ENCODE measurements at regions not wholly inside any gene's neighbourhood (a gene's known extent, or its start where the extent isn't known, plus 50 kb on each side); places are given as distances from the start of the nearest gene placed in this dataset.

DNA sequence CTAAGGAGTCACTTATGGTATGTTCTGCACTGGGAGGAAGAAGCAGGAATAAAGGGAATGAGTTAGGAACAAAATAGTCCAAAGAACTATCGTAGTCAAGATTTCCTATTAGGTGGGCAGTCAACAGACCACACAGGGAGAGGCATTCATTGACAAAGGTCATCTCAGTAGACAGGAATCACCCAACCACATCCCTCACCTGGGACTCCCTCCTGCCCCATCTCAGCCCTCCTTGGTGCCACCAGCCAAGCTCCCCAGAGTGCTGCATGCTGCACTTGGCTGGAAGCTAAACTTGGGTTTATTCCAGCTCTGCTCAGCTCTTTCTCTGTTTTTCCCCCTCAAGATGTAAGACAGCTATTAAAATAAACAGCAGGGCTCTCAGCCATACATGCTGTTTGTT is 72.3 kb upstream of the CTNNB1 start:
- H3K27ac ChIP-seq (ENCODE audit: low read length) = no peak overlapping the region
- peaks cover 11 to 18% of the 10 kb centered on the region in 2 donors for H3K9me3 ChIP-seq (ENCODE audit: control insufficient read depth in 2 of 2, low read length in 2 of 2)
- H3K27me3 ChIP-seq (ENCODE audit: control insufficient read depth in 1 of 2, insufficient read depth in 2 of 2, low read length in 2 of 2) = no peaks in the 10 kb centered on the region
- H3K9ac ChIP-seq (ENCODE audit: low read length in 2 of 2) = no peak overlapping the region
- no peaks in the 10 kb centered on the region for H3K36me3 ChIP-seq (ENCODE audit: control insufficient read depth in 2 of 2, insufficient read depth in 2 of 2, low read length in 2 of 2)
- no peak overlapping the region for H3K4me3 ChIP-seq (ENCODE audit: low read length in 2 of 2)
- H3K4me1 ChIP-seq (ENCODE audit: control insufficient read depth, insufficient read depth, low read length) = no peaks in the 10 kb centered on the region

GRCh38 chr3:41127414-41127813 is 71.9 kb upstream of the CTNNB1 start:
- H3K4me1 ChIP-seq (ENCODE audit: control insufficient read depth, insufficient read depth, low read length) = no peaks in the 10 kb centered on the region
- H3K27me3 ChIP-seq (ENCODE audit: control insufficient read depth in 1 of 2, insufficient read depth in 2 of 2, low read length in 2 of 2) = no peaks in the 10 kb centered on the region
- H3K9ac ChIP-seq (ENCODE audit: low read length in 2 of 2) = no peak overlapping the region
- no peak overlapping the region for H3K27ac ChIP-seq (ENCODE audit: low read length)
- no peaks in the 10 kb centered on the region for H3K36me3 ChIP-seq (ENCODE audit: control insufficient read depth in 2 of 2, insufficient read depth in 2 of 2, low read length in 2 of 2)
- no peak overlapping the region for H3K4me3 ChIP-seq (ENCODE audit: low read length in 2 of 2)
- peaks cover 11 to 18% of the 10 kb centered on the region in 2 donors for H3K9me3 ChIP-seq (ENCODE audit: control insufficient read depth in 2 of 2, low read length in 2 of 2)

DNA sequence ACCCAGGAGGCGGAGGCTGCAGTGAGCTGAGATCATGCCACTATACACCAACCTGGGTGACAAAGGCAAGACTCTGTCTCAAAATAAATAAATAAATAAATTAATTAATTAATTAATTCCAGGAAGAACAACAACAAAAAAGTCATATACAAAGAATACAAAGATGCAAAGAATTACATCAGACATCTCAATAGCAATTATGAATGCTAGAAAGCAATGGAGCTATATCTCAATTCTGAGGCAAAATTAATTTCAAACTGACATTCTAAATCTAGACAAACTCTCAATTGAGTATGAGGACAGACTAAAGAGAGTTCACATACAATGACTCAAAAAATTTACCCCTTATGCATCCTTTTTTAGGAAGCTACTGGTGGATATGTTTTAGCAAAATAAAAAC is 69.6 kb upstream of the CTNNB1 start:
- H3K36me3 ChIP-seq (ENCODE audit: control insufficient read depth in 2 of 2, insufficient read depth in 2 of 2, low read length in 2 of 2) = no peaks in the 10 kb centered on the region
- no peaks in the 10 kb centered on the region for H3K27me3 ChIP-seq (ENCODE audit: control insufficient read depth in 1 of 2, insufficient read depth in 2 of 2, low read length in 2 of 2)
- no peak overlapping the region for H3K27ac ChIP-seq (ENCODE audit: low read length)
- H3K9ac ChIP-seq (ENCODE audit: low read length in 2 of 2) = no peak overlapping the region
- H3K9me3 ChIP-seq (ENCODE audit: control insufficient read depth in 2 of 2, low read length in 2 of 2) = peaks cover 11 to 18% of the 10 kb centered on the region in 2 donors
- no peaks in the 10 kb centered on the region for H3K4me1 ChIP-seq (ENCODE audit: control insufficient read depth, insufficient read depth, low read length)
- H3K4me3 ChIP-seq (ENCODE audit: low read length in 2 of 2) = no peak overlapping the region

GRCh38 chr3:41131224-41131623 is 68.1 kb upstream of the CTNNB1 start:
- Histone ChIP-seq H3K9me3 (ENCODE audit: control insufficient read depth in 2 of 2, low read length in 2 of 2) (peaks cover 6 to 10% of the 10 kb centered on the region in 2 donors), H3K9ac (ENCODE audit: low read length in 2 of 2) (no peak overlapping the region), H3K27ac (ENCODE audit: low read length) (no peak overlapping the region), H3K27me3 (ENCODE audit: control insufficient read depth in 1 of 2, insufficient read depth in 2 of 2, low read length in 2 of 2) (no peaks in the 10 kb centered on the region), H3K4me3 (ENCODE audit: low read length in 2 of 2) (no peak overlapping the region), H3K4me1 (ENCODE audit: control insufficient read depth, insufficient read depth, low read length) (no peaks in the 10 kb centered on the region), H3K36me3 (ENCODE audit: control insufficient read depth in 2 of 2, insufficient read depth in 2 of 2, low read length in 2 of 2) (no peaks in the 10 kb centered on the region)

DNA sequence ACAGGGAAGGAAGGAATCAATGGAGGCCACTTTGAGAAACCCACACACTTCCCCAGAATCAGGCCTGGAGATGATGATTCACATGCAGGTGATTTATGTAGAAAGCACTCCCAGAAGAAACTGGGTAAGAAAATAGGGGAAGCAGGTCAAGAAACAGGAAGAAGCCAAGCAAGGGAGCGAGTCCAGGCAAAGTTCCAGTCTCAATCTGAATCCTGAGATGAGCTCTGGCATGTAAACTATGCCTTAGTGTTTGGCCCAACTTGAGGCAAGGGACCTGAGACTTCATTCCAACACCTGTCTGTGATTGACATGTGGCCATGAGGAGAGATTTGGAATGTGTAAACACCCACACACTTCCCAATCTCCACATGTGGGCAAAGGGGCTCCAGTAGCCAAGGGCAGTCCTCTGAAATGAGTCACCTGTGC is 61.6 kb upstream of the CTNNB1 start:
- H3K9ac ChIP-seq (ENCODE audit: low read length in 2 of 2) = no peak overlapping the region
- no peaks in the 10 kb centered on the region for H3K36me3 ChIP-seq (ENCODE audit: control insufficient read depth in 2 of 2, insufficient read depth in 2 of 2, low read length in 2 of 2)
- no peaks in the 10 kb centered on the region for H3K4me1 ChIP-seq (ENCODE audit: control insufficient read depth, insufficient read depth, low read length)
- no peak overlapping the region for H3K27ac ChIP-seq (ENCODE audit: low read length)
- no peak overlapping the region for H3K4me3 ChIP-seq (ENCODE audit: low read length in 2 of 2)
- no peaks in the 10 kb centered on the region for H3K9me3 ChIP-seq (ENCODE audit: control insufficient read depth in 2 of 2, low read length in 2 of 2)
- H3K27me3 ChIP-seq (ENCODE audit: control insufficient read depth in 1 of 2, insufficient read depth in 2 of 2, low read length in 2 of 2) = no peaks in the 10 kb centered on the region

DNA sequence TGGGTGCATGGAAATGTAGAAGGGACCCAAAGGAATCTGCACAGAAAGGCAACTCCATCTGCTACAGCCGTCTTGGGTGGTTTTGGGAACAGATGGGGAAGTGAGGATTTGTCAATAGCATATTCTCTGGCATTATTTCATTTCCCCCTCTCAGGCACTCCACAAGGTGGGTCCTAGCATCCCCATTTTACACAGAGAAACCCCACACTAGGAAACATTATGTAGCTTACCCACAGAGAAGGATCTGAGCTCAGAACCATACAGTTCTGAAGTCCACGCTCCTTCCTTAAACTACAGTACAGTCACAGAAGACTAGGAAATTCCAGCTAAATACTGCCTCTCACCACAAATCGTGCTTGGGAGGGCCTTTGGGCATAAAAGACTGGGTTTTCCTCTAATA is 61.2 kb upstream of the CTNNB1 start:
- no peaks in the 10 kb centered on the region for H3K4me1 ChIP-seq (ENCODE audit: control insufficient read depth, insufficient read depth, low read length)
- H3K9ac ChIP-seq (ENCODE audit: low read length in 2 of 2) = no peak overlapping the region
- no peaks in the 10 kb centered on the region for H3K27me3 ChIP-seq (ENCODE audit: control insufficient read depth in 1 of 2, insufficient read depth in 2 of 2, low read length in 2 of 2)
- no peaks in the 10 kb centered on the region for H3K9me3 ChIP-seq (ENCODE audit: control insufficient read depth in 2 of 2, low read length in 2 of 2)
- no peak overlapping the region for H3K27ac ChIP-seq (ENCODE audit: low read length)
- H3K36me3 ChIP-seq (ENCODE audit: control insufficient read depth in 2 of 2, insufficient read depth in 2 of 2, low read length in 2 of 2) = no peaks in the 10 kb centered on the region
- H3K4me3 ChIP-seq (ENCODE audit: low read length in 2 of 2) = no peak overlapping the region

DNA sequence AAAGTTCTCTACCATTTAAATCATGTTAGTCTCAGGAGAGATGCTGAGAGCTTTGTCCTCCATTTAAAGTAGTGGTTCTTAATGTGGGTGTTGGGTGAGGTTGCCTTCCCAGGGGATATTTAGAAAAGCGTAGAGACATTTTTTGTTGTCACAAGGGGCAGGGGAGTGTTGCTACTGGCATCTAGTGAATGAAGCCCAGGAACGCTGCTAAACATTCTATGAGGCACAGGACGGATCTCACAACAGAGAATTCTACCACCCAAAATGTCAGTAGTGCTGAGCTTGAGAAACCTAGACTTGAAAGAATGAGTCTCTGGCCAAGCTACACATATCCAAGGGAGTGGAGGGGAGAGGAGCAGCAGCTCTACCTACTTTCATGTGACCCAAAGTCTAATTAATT is 60.7 kb upstream of the CTNNB1 start:
- Histone ChIP-seq H3K9me3 (ENCODE audit: control insufficient read depth in 2 of 2, low read length in 2 of 2) (no peaks in the 10 kb centered on the region), H3K4me1 (ENCODE audit: control insufficient read depth, insufficient read depth, low read length) (no peaks in the 10 kb centered on the region), H3K9ac (ENCODE audit: low read length in 2 of 2) (no peak overlapping the region), H3K27me3 (ENCODE audit: control insufficient read depth in 1 of 2, insufficient read depth in 2 of 2, low read length in 2 of 2) (no peaks in the 10 kb centered on the region), H3K36me3 (ENCODE audit: control insufficient read depth in 2 of 2, insufficient read depth in 2 of 2, low read length in 2 of 2) (no peaks in the 10 kb centered on the region), H3K4me3 (ENCODE audit: low read length in 2 of 2) (no peak overlapping the region), H3K27ac (ENCODE audit: low read length) (no peak overlapping the region)

GRCh38 chr3:41140242-41140641 is 59.1 kb upstream of the CTNNB1 start:
- Histone ChIP-seq H3K9ac (ENCODE audit: low read length in 2 of 2) (no peak overlapping the region), H3K9me3 (ENCODE audit: control insufficient read depth in 2 of 2, low read length in 2 of 2) (no peaks in the 10 kb centered on the region), H3K27ac (ENCODE audit: low read length) (no peak overlapping the region), H3K27me3 (ENCODE audit: control insufficient read depth in 1 of 2, insufficient read depth in 2 of 2, low read length in 2 of 2) (no peaks in the 10 kb centered on the region), H3K4me1 (ENCODE audit: control insufficient read depth, insufficient read depth, low read length) (no peaks in the 10 kb centered on the region), H3K4me3 (ENCODE audit: low read length in 2 of 2) (no peak overlapping the region), H3K36me3 (ENCODE audit: control insufficient read depth in 2 of 2, insufficient read depth in 2 of 2, low read length in 2 of 2) (no peaks in the 10 kb centered on the region)

DNA sequence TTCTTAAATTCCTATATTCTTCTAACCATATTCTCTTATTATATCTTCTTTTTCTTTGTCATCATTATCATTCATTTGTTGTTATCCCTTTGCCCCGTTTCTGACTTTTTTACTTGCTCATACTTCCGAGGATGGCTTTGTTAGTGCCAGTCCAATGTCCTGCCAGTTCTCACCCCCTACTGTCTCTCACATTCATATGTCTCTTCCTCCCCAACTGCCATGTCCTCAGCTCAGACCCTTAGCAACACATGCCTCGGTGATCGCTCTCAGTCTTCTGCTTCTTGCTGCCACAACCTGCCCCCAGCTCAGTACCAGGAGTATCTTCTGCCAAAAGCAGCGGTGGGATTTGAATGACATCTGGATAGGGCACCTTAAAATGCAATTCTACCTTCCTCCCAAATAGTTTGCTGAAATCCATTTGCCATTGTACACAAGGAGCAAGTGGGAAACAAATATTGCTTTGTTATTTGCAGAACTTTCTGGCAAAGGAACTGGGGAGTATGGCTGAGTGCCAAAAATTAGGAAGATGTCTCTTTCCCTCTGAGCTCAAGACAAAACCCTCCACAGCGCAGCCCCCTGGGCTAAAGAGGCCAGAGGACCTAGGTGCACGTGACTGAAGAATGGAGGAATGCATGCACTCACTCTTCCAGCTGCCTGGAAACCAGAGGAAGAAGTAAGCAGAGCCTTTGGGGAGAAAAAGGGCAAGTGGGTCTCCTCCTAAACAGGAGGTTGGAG is 57.7 kb upstream of the CTNNB1 start:
- no peak overlapping the region for H3K27ac ChIP-seq (ENCODE audit: low read length)
- H3K9ac ChIP-seq (ENCODE audit: low read length in 2 of 2) = no peak overlapping the region
- H3K27me3 ChIP-seq (ENCODE audit: control insufficient read depth in 1 of 2, insufficient read depth in 2 of 2, low read length in 2 of 2) = no peaks in the 10 kb centered on the region
- no peak overlapping the region for H3K4me3 ChIP-seq (ENCODE audit: low read length in 2 of 2)
- H3K9me3 ChIP-seq (ENCODE audit: control insufficient read depth in 2 of 2, low read length in 2 of 2) = peaks cover 0 to 5% of the 10 kb centered on the region in 2 donors
- no peaks in the 10 kb centered on the region for H3K4me1 ChIP-seq (ENCODE audit: control insufficient read depth, insufficient read depth, low read length)
- H3K36me3 ChIP-seq (ENCODE audit: control insufficient read depth in 2 of 2, insufficient read depth in 2 of 2, low read length in 2 of 2) = no peaks in the 10 kb centered on the region

DNA sequence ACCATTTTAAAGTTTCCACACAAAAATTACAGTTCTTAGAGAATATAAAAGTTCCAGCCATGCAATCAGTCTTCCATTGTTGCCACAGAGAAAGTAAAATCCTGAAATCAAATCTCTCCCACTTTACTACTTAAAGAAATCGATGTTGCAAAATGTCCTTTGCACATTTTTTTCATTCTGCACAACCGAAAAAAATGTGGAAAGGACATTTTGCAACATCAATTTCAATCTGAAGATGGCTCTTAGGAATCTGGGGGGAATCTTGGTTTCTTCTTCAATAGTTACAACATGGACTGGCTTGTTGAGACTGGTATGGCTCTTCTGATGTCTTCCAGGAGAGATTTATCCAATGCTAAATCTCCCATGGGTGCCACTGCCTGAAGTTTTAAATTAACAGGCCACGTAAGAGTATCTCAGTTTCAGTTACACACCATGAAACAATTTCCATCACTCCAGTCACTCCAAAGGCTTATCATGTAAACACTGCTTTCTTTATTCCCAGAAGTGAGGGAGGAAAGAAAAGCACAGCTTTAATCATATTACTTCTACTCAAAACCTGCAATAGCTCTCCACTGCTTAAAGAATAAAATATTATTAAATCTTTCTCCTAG is 55.8 kb upstream of the CTNNB1 start:
- no peak overlapping the region for H3K9ac ChIP-seq (ENCODE audit: low read length in 2 of 2)
- H3K9me3 ChIP-seq (ENCODE audit: control insufficient read depth in 2 of 2, low read length in 2 of 2) = peaks cover 0 to 5% of the 10 kb centered on the region in 2 donors
- no peak overlapping the region for H3K4me3 ChIP-seq (ENCODE audit: low read length in 2 of 2)
- H3K4me1 ChIP-seq (ENCODE audit: control insufficient read depth, insufficient read depth, low read length) = no peaks in the 10 kb centered on the region
- H3K36me3 ChIP-seq (ENCODE audit: control insufficient read depth in 2 of 2, insufficient read depth in 2 of 2, low read length in 2 of 2) = no peaks in the 10 kb centered on the region
- H3K27ac ChIP-seq (ENCODE audit: low read length) = no peak overlapping the region
- H3K27me3 ChIP-seq (ENCODE audit: control insufficient read depth in 1 of 2, insufficient read depth in 2 of 2, low read length in 2 of 2) = no peaks in the 10 kb centered on the region

DNA sequence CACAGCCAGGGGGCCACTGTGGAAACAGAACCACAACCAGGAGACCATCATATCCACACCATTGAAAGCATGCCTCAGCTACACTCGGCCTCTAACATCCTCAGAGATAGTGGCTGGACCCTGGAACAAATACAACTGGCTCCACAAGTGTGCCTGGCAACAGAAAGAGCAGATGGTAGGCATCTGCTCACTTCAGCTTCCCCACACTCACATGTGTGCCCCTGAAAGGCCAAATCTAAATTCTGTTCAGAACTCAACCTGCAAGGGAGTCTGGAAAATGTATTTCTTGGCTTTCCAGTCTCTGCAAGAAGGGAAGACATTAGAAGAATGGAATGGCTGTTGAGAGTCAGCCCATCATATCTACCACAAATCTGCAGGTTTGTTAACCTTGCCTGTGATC is 54.7 kb upstream of the CTNNB1 start:
- Histone ChIP-seq H3K4me3 (ENCODE audit: low read length in 2 of 2) (no peak overlapping the region), H3K27ac (ENCODE audit: low read length) (no peak overlapping the region), H3K9me3 (ENCODE audit: control insufficient read depth in 2 of 2, low read length in 2 of 2) (peaks cover 0 to 5% of the 10 kb centered on the region in 2 donors), H3K27me3 (ENCODE audit: control insufficient read depth in 1 of 2, insufficient read depth in 2 of 2, low read length in 2 of 2) (no peaks in the 10 kb centered on the region), H3K4me1 (ENCODE audit: control insufficient read depth, insufficient read depth, low read length) (no peaks in the 10 kb centered on the region), H3K36me3 (ENCODE audit: control insufficient read depth in 2 of 2, insufficient read depth in 2 of 2, low read length in 2 of 2) (no peaks in the 10 kb centered on the region), H3K9ac (ENCODE audit: low read length in 2 of 2) (no peak overlapping the region)
